ENCODE measurements at regions not wholly inside any gene's neighbourhood (a gene's known extent, or its start where the extent isn't known, plus 50 kb on each side); places are given as distances from the start of the nearest gene placed in this dataset.

DNA sequence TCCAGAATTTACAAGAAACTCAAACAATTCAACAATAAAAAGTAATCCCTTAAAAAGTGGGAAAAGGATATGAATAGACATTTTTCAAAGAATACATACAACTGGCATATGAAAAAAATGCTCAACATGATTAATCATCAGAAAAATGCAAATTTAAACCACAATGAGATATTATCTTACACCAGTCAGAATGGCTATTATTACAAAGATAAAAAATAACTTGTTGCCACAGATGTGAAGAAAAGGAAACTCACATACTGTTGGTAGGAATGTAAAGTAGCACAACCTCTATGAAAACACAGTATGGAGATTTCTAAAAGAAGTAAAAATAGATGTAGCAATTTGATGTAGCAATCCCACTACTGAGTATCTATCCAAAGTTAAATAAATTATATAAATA is 65.1 kb upstream of the DIAPH2 start:
- no peaks in the 10 kb centered on the region for H3K27me3 Mint-ChIP-seq
- H3K4me1 Mint-ChIP-seq, result no peaks in the 10 kb centered on the region
- H3K4me3 Mint-ChIP-seq, result no peak overlapping the region
- no peaks in the 10 kb centered on the region for H3K9me3 Mint-ChIP-seq
- ATAC-seq (no peak), DNase-seq (no peak)
- H3K27ac Mint-ChIP-seq, result no peak overlapping the region

DNA sequence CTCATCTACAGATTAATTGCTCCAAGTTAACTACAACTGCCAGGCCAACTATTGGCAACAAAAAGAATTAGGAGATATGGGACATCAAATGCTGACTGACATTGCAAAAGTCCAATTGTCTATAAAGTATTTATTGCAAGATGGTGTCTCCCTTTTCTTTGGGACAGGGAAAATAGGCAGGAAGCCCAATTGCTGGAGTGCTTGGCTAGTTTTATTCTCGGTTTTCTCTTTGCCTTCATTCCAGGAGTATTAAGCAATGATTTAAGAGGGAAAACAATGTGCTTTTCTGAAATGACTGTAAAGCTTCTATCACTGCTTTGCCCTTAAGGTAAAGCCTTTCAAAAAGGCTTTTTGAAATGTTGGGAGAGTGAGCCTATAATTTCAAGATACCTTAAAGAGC is 62.8 kb upstream of the DIAPH2 start:
- Mint-ChIP-seq H3K27me3 (no peaks in the 10 kb centered on the region), H3K4me1 (no peaks in the 10 kb centered on the region), H3K9me3 (no peaks in the 10 kb centered on the region), H3K4me3 (no peak overlapping the region), H3K27ac (no peak overlapping the region)
- ATAC-seq, result no peak
- DNase-seq, result no peak

All from stimulated activated naive CD8-positive, alpha-beta T cell treated with anti-CD3 and anti-CD28 coated beads, Interleukin-15, amount 100 ng/mL, for 72 hours (primary cell).